ENCODE measurements at regions not wholly inside any gene's neighbourhood (a gene's known extent, or its start where the extent isn't known, plus 50 kb on each side); places are given as distances from the start of the nearest gene placed in this dataset.
"Not testable (repeated sequence)": the region's sequence is repeated elsewhere in the genome, so short reads cannot be mapped to it uniquely, and the experiment has no call there.

- no peak overlapping the region for H3K9ac ChIP-seq (ENCODE audit: insufficient read length, low read depth)
- no peak overlapping the region for H3K4me3 ChIP-seq (ENCODE audit: insufficient read length, low read depth)
- H3K9me3 ChIP-seq (ENCODE audit: insufficient read depth, low read length): no peaks in the 10 kb centered on the region
- H3K27me3 ChIP-seq (ENCODE audit: insufficient read depth, insufficient read length): peaks cover 13% of the 10 kb centered on the region
- H3K36me3 ChIP-seq (ENCODE audit: insufficient read depth, insufficient read length, low read length): no peaks in the 10 kb centered on the region
- no peak for TF ChIP-seq SUZ12 (IDR thresholded peaks at IDR 0.05; ENCODE audit: extremely low read depth, insufficient read depth, insufficient read length)
- no peak for TF ChIP-seq YY1 (IDR thresholded peaks at IDR 0.05; ENCODE audit: insufficient read depth, insufficient read length)
- no peak for TF ChIP-seq ZNF274 (IDR thresholded peaks at IDR 0.05; ENCODE audit: low read depth, low read length)
- DNase-seq (ENCODE audit: low read depth, low spot score): no peak
- no peaks in the 10 kb centered on the region for H3K4me1 ChIP-seq (ENCODE audit: insufficient read depth, insufficient read length)
Measured at GRCh38 chr13:26864576-26864975, 104.0 kb upstream of the GPR12 start.

GRCh38 chr13:26861941-26862340 lies 101.4 kb upstream of the GPR12 start:
- Histone ChIP-seq H3K36me3 (ENCODE audit: insufficient read depth, insufficient read length, low read length) (no peaks in the 10 kb centered on the region), H3K4me1 (ENCODE audit: insufficient read depth, insufficient read length) (no peaks in the 10 kb centered on the region), H3K27me3 (ENCODE audit: insufficient read depth, insufficient read length) (no peaks in the 10 kb centered on the region), H3K9ac (ENCODE audit: insufficient read length, low read depth) (no peak overlapping the region), H3K9me3 (ENCODE audit: insufficient read depth, low read length) (no peaks in the 10 kb centered on the region), H3K4me3 (ENCODE audit: insufficient read length, low read depth) (no peak overlapping the region)
- TF ChIP-seq YY1 (IDR thresholded peaks at IDR 0.05; ENCODE audit: insufficient read depth, insufficient read length) (no peak), SUZ12 (IDR thresholded peaks at IDR 0.05; ENCODE audit: extremely low read depth, insufficient read depth, insufficient read length) (no peak), ZNF274 (IDR thresholded peaks at IDR 0.05; ENCODE audit: low read depth, low read length) (no peak)
- no peak for DNase-seq (ENCODE audit: low read depth, low spot score)

- H3K4me1 ChIP-seq (ENCODE audit: insufficient read depth, insufficient read length): no peaks in the 10 kb centered on the region
- DNase-seq (ENCODE audit: low read depth, low spot score): no peak
- no peak overlapping the region for H3K9ac ChIP-seq (ENCODE audit: insufficient read length, low read depth)
- H3K4me3 ChIP-seq (ENCODE audit: insufficient read length, low read depth): no peak overlapping the region
- no peaks in the 10 kb centered on the region for H3K9me3 ChIP-seq (ENCODE audit: insufficient read depth, low read length)
- no peak for TF ChIP-seq ZNF274 (IDR thresholded peaks at IDR 0.05; ENCODE audit: low read depth, low read length)
- no peak for TF ChIP-seq YY1 (IDR thresholded peaks at IDR 0.05; ENCODE audit: insufficient read depth, insufficient read length)
- TF ChIP-seq SUZ12 (IDR thresholded peaks at IDR 0.05; ENCODE audit: extremely low read depth, insufficient read depth, insufficient read length): no peak
- H3K36me3 ChIP-seq (ENCODE audit: insufficient read depth, insufficient read length, low read length): no peaks in the 10 kb centered on the region
- no peaks in the 10 kb centered on the region for H3K27me3 ChIP-seq (ENCODE audit: insufficient read depth, insufficient read length)
Measured at GRCh38 chr13:26855921-26856320, 95.3 kb upstream of the GPR12 start.

- H3K4me1 ChIP-seq (ENCODE audit: insufficient read depth, insufficient read length): no peaks in the 10 kb centered on the region
- H3K9ac ChIP-seq (ENCODE audit: insufficient read length, low read depth): no peak overlapping the region
- no peaks in the 10 kb centered on the region for H3K36me3 ChIP-seq (ENCODE audit: insufficient read depth, insufficient read length, low read length)
- H3K27me3 ChIP-seq (ENCODE audit: insufficient read depth, insufficient read length): no peaks in the 10 kb centered on the region
- no peaks in the 10 kb centered on the region for H3K9me3 ChIP-seq (ENCODE audit: insufficient read depth, low read length)
- no peak for DNase-seq (ENCODE audit: low read depth, low spot score)
- TF ChIP-seq ZNF274 (IDR thresholded peaks at IDR 0.05; ENCODE audit: low read depth, low read length) (no peak), YY1 (IDR thresholded peaks at IDR 0.05; ENCODE audit: insufficient read depth, insufficient read length) (no peak), SUZ12 (IDR thresholded peaks at IDR 0.05; ENCODE audit: extremely low read depth, insufficient read depth, insufficient read length) (no peak)
- no peak overlapping the region for H3K4me3 ChIP-seq (ENCODE audit: insufficient read length, low read depth)
Measured at GRCh38 chr13:26855071-26855470, 94.5 kb upstream of the GPR12 start.

- no peaks in the 10 kb centered on the region for H3K36me3 ChIP-seq (ENCODE audit: insufficient read depth, insufficient read length, low read length)
- peaks cover 3% of the 10 kb centered on the region for H3K4me1 ChIP-seq (ENCODE audit: insufficient read depth, insufficient read length)
- no peak for DNase-seq (ENCODE audit: low read depth, low spot score)
- H3K9me3 ChIP-seq (ENCODE audit: insufficient read depth, low read length): no peaks in the 10 kb centered on the region
- no peaks in the 10 kb centered on the region for H3K27me3 ChIP-seq (ENCODE audit: insufficient read depth, insufficient read length)
- H3K4me3 ChIP-seq (ENCODE audit: insufficient read length, low read depth): no peak overlapping the region
- no peak overlapping the region for H3K9ac ChIP-seq (ENCODE audit: insufficient read length, low read depth)
- no peak for TF ChIP-seq ZNF274 (IDR thresholded peaks at IDR 0.05; ENCODE audit: low read depth, low read length)
Measured at GRCh38 chr13:26853323-26853722, 92.7 kb upstream of the GPR12 start.

GRCh38 chr13:26847281-26847680 lies 86.7 kb upstream of the GPR12 start:
- no peak for TF ChIP-seq YY1 (IDR thresholded peaks at IDR 0.05; ENCODE audit: insufficient read depth, insufficient read length)
- no peak for TF ChIP-seq ZNF274 (IDR thresholded peaks at IDR 0.05; ENCODE audit: low read depth, low read length)
- TF ChIP-seq SUZ12 (IDR thresholded peaks at IDR 0.05; ENCODE audit: extremely low read depth, insufficient read depth, insufficient read length): no peak
- no peaks in the 10 kb centered on the region for H3K9me3 ChIP-seq (ENCODE audit: insufficient read depth, low read length)
- H3K9ac ChIP-seq (ENCODE audit: insufficient read length, low read depth): peak overlapping the region; percentile 56
- H3K27me3 ChIP-seq (ENCODE audit: insufficient read depth, insufficient read length): no peaks in the 10 kb centered on the region
- peak; percentile 15 for DNase-seq (ENCODE audit: low read depth, low spot score)
- H3K4me3 ChIP-seq (ENCODE audit: insufficient read length, low read depth): no peak overlapping the region
- H3K36me3 ChIP-seq (ENCODE audit: insufficient read depth, insufficient read length, low read length): no peaks in the 10 kb centered on the region
- H3K4me1 ChIP-seq (ENCODE audit: insufficient read depth, insufficient read length): peaks cover 5% of the 10 kb centered on the region

- not testable (repeated sequence) for H3K9me3 ChIP-seq (ENCODE audit: insufficient read depth, low read length); H3K36me3 ChIP-seq (ENCODE audit: insufficient read depth, insufficient read length, low read length); H3K4me1 ChIP-seq (ENCODE audit: insufficient read depth, insufficient read length); H3K27me3 ChIP-seq (ENCODE audit: insufficient read depth, insufficient read length); H3K9ac ChIP-seq (ENCODE audit: insufficient read length, low read depth); H3K4me3 ChIP-seq (ENCODE audit: insufficient read length, low read depth); DNase-seq (ENCODE audit: low read depth, low spot score)
Measured at GRCh38 chr13:26845063-26845462, 84.5 kb upstream of the GPR12 start.

- Histone ChIP-seq H3K4me1 (ENCODE audit: insufficient read depth, insufficient read length) (no peaks in the 10 kb centered on the region), H3K4me3 (ENCODE audit: insufficient read length, low read depth) (no peak overlapping the region), H3K9ac (ENCODE audit: insufficient read length, low read depth) (no peak overlapping the region), H3K27me3 (ENCODE audit: insufficient read depth, insufficient read length) (no peaks in the 10 kb centered on the region), H3K36me3 (ENCODE audit: insufficient read depth, insufficient read length, low read length) (no peaks in the 10 kb centered on the region), H3K9me3 (ENCODE audit: insufficient read depth, low read length) (peaks cover 5% of the 10 kb centered on the region; the same call in 1 of the 2 replicates)
- TF ChIP-seq SUZ12 (IDR thresholded peaks at IDR 0.05; ENCODE audit: extremely low read depth, insufficient read depth, insufficient read length) (no peak), YY1 (IDR thresholded peaks at IDR 0.05; ENCODE audit: insufficient read depth, insufficient read length) (no peak), ZNF274 (IDR thresholded peaks at IDR 0.05; ENCODE audit: low read depth, low read length) (no peak)
- DNase-seq (ENCODE audit: low read depth, low spot score): no peak
Measured at GRCh38 chr13:26839682-26840081, 79.1 kb upstream of the GPR12 start.
